ENCODE measurements at regions not wholly inside any gene's neighbourhood (a gene's known extent, or its start where the extent isn't known, plus 50 kb on each side); places are given as distances from the start of the nearest gene placed in this dataset.

DNA sequence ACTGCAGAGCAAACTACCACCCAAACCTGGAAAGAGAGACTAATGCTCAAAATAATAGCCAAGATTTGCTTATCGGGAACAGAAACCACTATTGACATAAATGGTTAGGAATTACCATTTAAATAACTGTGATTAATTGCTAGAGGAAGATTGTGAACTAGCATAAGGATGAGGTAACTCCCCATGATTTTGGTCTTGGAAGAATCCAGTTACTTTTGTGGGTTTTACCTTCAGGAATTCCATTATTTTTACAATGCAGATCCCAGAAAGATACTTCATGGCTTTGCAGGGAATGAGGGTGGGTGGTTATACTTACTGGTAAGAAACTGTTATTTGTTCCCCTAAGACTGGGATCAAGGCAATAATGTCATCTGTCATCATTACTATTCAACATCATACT lies 652.9 kb upstream of the FLRT2 start:
- TF ChIP-seq POLR2AphosphoS5 (IDR thresholded peaks at IDR 0.05; ENCODE audit: low read depth, low read length), result no peak
- TF ChIP-seq TAF1 (IDR thresholded peaks at IDR 0.05; ENCODE audit: borderline replicate concordance, low read depth, low read length), result no peak
